H9 (cell line): ENCODE measurements at regions not wholly inside any gene's neighbourhood (a gene's known extent, or its start where the extent isn't known, plus 50 kb on each side); places are given as distances from the start of the nearest gene placed in this dataset.

ENCODE experiments used
- DNase-seq: peaks from one replicate; pipeline ENCODE4 v3.0.0-alpha.2; 2017
- H2AFZ ChIP-seq: one replicate; pipeline ENCODE4 v1.6.1; 2013; ENCODE audit warnings: mild to moderate bottlenecking, low read length, control low read depth, moderate library complexity
- H2AK5ac ChIP-seq: 2 replicates; pipeline ENCODE4 v1.6.1; 2013; ENCODE audit warnings: low read length, control low read depth, mixed read lengths; ENCODE audit not compliant: insufficient read length
- H2BK120ac ChIP-seq: one replicate; pipeline ENCODE4 v1.6.1; 2013; ENCODE audit warnings: low read depth, mild to moderate bottlenecking, low read length, control low read depth, inconsistent platforms; ENCODE audit not compliant: poor library complexity, severe bottlenecking
- H2BK12ac ChIP-seq: 2 replicates; pipeline ENCODE4 v1.6.1; 2013; ENCODE audit warnings: low read length, control low read depth, mixed read lengths, low read depth; ENCODE audit not compliant: insufficient read length
- H2BK15ac ChIP-seq: 2 replicates; pipeline ENCODE4 v1.6.1; 2013; ENCODE audit warnings: low read depth, low read length, control low read depth
- H2BK20ac ChIP-seq: one replicate; pipeline ENCODE4 v1.6.1; 2013; ENCODE audit warnings: low read depth, mild to moderate bottlenecking, low read length, control low read depth, inconsistent platforms; ENCODE audit not compliant: poor library complexity, severe bottlenecking
- H2BK5ac ChIP-seq: 2 replicates; pipeline ENCODE4 v1.6.1; 2013; ENCODE audit warnings: low read length, control low read depth, mixed read lengths; ENCODE audit not compliant: insufficient read length
- H3K14ac ChIP-seq: 2 replicates; pipeline ENCODE4 v1.6.1; 2013; ENCODE audit warnings: low read length, control low read depth; ENCODE audit not compliant: insufficient read depth
- H3K18ac ChIP-seq: 2 replicates; pipeline ENCODE4 v1.6.1; 2013; ENCODE audit warnings: low read depth, mild to moderate bottlenecking, mixed read lengths, low read length, control low read depth; ENCODE audit not compliant: insufficient read length
- H3K23ac ChIP-seq: 2 replicates; pipeline ENCODE4 v1.6.1; 2013; ENCODE audit warnings: low read length, control low read depth, mixed read lengths, low read depth; ENCODE audit not compliant: insufficient read length
- H3K23me2 ChIP-seq: 2 replicates; pipeline ENCODE4 v1.6.1; 2013; ENCODE audit warnings: low read depth, mild to moderate bottlenecking, mixed read lengths, low read length, control low read depth; ENCODE audit not compliant: insufficient read length, poor library complexity, severe bottlenecking
- H3K27ac ChIP-seq: 2 replicates; pipeline ENCODE4 v1.5.1; 2013; ENCODE audit warnings: low read length, control low read depth, mixed read lengths, low read depth; ENCODE audit not compliant: insufficient read length
- H3K27me3 ChIP-seq: 2 replicates; pipeline ENCODE4 v1.6.1; 2013; ENCODE audit warnings: low read length, control low read depth, inconsistent platforms; ENCODE audit not compliant: insufficient read depth
- H3K4ac ChIP-seq: 2 replicates; pipeline ENCODE4 v1.6.1; 2013; ENCODE audit warnings: low read depth, mild to moderate bottlenecking, control low read depth, inconsistent platforms, low read length, moderate library complexity
- H3K4me1 ChIP-seq: 2 replicates; pipeline ENCODE4 v1.6.1; 2013; ENCODE audit warnings: low read length, control low read depth, inconsistent platforms; ENCODE audit not compliant: insufficient read depth
- H3K4me2 ChIP-seq: 2 replicates; pipeline ENCODE4 v1.6.1; 2013; ENCODE audit warnings: low read length, control low read depth, mixed read lengths; ENCODE audit not compliant: insufficient read length, insufficient read depth
- H3K56ac ChIP-seq: 2 replicates; pipeline ENCODE4 v1.6.1; 2013; ENCODE audit warnings: low read depth, mild to moderate bottlenecking, mixed read lengths, low read length, control low read depth; ENCODE audit not compliant: insufficient read length
- H3K79me1 ChIP-seq: 2 replicates; pipeline ENCODE4 v1.6.1; 2013; ENCODE audit warnings: low read depth, mild to moderate bottlenecking, moderate library complexity, low read length, control low read depth, inconsistent platforms; ENCODE audit not compliant: insufficient read depth, poor library complexity, severe bottlenecking
- H3K79me2 ChIP-seq: 2 replicates; pipeline ENCODE4 v1.6.1; 2013; ENCODE audit warnings: low read length, control low read depth, inconsistent platforms; ENCODE audit not compliant: insufficient read depth
- H3K9ac ChIP-seq: 2 replicates; pipeline ENCODE4 v1.6.1; 2013; ENCODE audit warnings: low read length, control low read depth, mixed read lengths; ENCODE audit not compliant: insufficient read length; ENCODE audit errors: extremely low read depth
- H3K9me3 ChIP-seq: one replicate; pipeline ENCODE4 v1.6.1; 2013; ENCODE audit warnings: low read depth, low read length, inconsistent platforms; ENCODE audit not compliant: control insufficient read depth
- H3T11ph ChIP-seq: one replicate; pipeline ENCODE4 v1.6.1; 2013; ENCODE audit warnings: mild to moderate bottlenecking, low read length, control low read depth, inconsistent platforms
- H4K20me1 ChIP-seq: one replicate; pipeline ENCODE4 v1.6.1; 2013; ENCODE audit not compliant: control insufficient read depth, insufficient read length, insufficient read depth
- H4K5ac ChIP-seq: 2 replicates; pipeline ENCODE4 v1.6.1; 2013; ENCODE audit warnings: low read depth, mild to moderate bottlenecking, mixed read lengths, low read length, control low read depth; ENCODE audit not compliant: insufficient read length
- H4K8ac ChIP-seq: replicated peaks from 2 replicates; pipeline ENCODE4 v1.6.1; 2013; ENCODE audit warnings: low read length, control low read depth, mixed read lengths, low read depth; ENCODE audit not compliant: insufficient read length
- H4K91ac ChIP-seq: 2 replicates; pipeline ENCODE4 v1.6.1; 2013; ENCODE audit warnings: low read depth, mild to moderate bottlenecking, moderate library complexity, mixed read lengths, low read length, control low read depth; ENCODE audit not compliant: insufficient read length
- H3K27ac Mint-ChIP-seq, 3 experiments: 2 replicates in 2 of 3; 3 replicates in 1 of 3; pipeline ENCODE4 v1.8.0; 2020 to 2021; ENCODE audit warnings: mixed read lengths in 3 of 3, mild to moderate bottlenecking in 1 of 3, moderate library complexity in 1 of 3
- H3K27me3 Mint-ChIP-seq: 2 replicates; pipeline ENCODE4 v1.8.0; 2021; ENCODE audit warnings: low read depth, mild to moderate bottlenecking, moderate library complexity, mixed read lengths
- H3K36me3 Mint-ChIP-seq, 3 experiments: 2 replicates in 2 of 3; 3 replicates in 1 of 3; pipeline ENCODE4 v1.8.0; 2020 to 2021; ENCODE audit warnings: low read depth in 3 of 3, mixed read lengths in 3 of 3; ENCODE audit not compliant: insufficient read depth in 1 of 3
- H3K4me1 Mint-ChIP-seq, 2 experiments: 2 replicates each; pipeline ENCODE4 v1.8.0; 2020; ENCODE audit warnings: mixed read lengths in 2 of 2
- H3K4me3 Mint-ChIP-seq, 2 experiments: 2 replicates in 1 of 2; 3 replicates in 1 of 2; pipeline ENCODE4 v1.8.0; 2020 to 2021; ENCODE audit warnings: mild to moderate bottlenecking in 2 of 2, mixed read lengths in 2 of 2, moderate library complexity in 1 of 2
- H3K9me3 Mint-ChIP-seq, 2 experiments: 2 replicates in 1 of 2; 3 replicates in 1 of 2; pipeline ENCODE4 v1.8.0; 2020; ENCODE audit warnings: mild to moderate bottlenecking in 2 of 2, mixed read lengths in 2 of 2, moderate library complexity in 1 of 2
- CTCF ChIP-seq: fragments of 200-600 bp; sonication (generic); conservative IDR thresholded peaks from 3 replicates; pipeline ENCODE4 v1.8.0; 2021; ENCODE audit warnings: antibody characterized with exemption, mild to moderate bottlenecking
- WGBS: extraction: QIAGEN DNeasy Blood & Tissue Kit; methylation state at CpG from one replicate; pipeline ENCODE4 v1.1.7; 2013; ENCODE audit warnings: missing lambda C conversion rate, low lambda C conversion rate, mixed read lengths; ENCODE audit not compliant: insufficient read length; ENCODE audit errors: extremely low coverage; 5-methylcytosine and 5-hydroxymethylcytosine counted together

GRCh38 chr6:146917979-146918378, 286.2 kb upstream of the STXBP5 start:
- DNase-seq: no peak
- Histone ChIP-seq H4K8ac (no peak overlapping the region), H3T11ph (no peak overlapping the region), H3K23me2 (no peaks in the 10 kb centered on the region), H3K23ac (no peak overlapping the region), H2BK15ac (no peak overlapping the region), H3K4me1 (peaks cover 8% of the 10 kb centered on the region), H3K27ac (no peak overlapping the region), H3K56ac (no peak overlapping the region), H3K9me3 (no peaks in the 10 kb centered on the region), H3K18ac (no peak overlapping the region), H2BK5ac (no peak overlapping the region), H4K5ac (no peak overlapping the region), H3K79me1 (no peaks in the 10 kb centered on the region), H3K4me2 (no peak overlapping the region), H3K27me3 (no peaks in the 10 kb centered on the region), H4K91ac (no peak overlapping the region), H2AFZ (no peak overlapping the region), H2BK12ac (no peak overlapping the region), H3K9ac (no peak overlapping the region), H2AK5ac (no peak overlapping the region), H3K79me2 (no peaks in the 10 kb centered on the region), H3K4ac (no peak overlapping the region), H2BK120ac (no peak overlapping the region), H4K20me1 (no peaks in the 10 kb centered on the region), H2BK20ac (no peak overlapping the region), H3K14ac (no peak overlapping the region)
- H3K27ac Mint-ChIP-seq: no peak overlapping the region
- no peak for TF ChIP-seq CTCF
- peaks cover 12 to 19% of the 10 kb centered on the region in 2 experiments for H3K4me1 Mint-ChIP-seq
- WGBS: no CpG with 5 or more reads among the region's 1 CpG
- H3K36me3 Mint-ChIP-seq: no peaks in the 10 kb centered on the region
- H3K27me3 Mint-ChIP-seq: no peaks in the 10 kb centered on the region; the same call in 1 of the 2 replicates
- no peak overlapping the region for H3K4me3 Mint-ChIP-seq
- H3K9me3 Mint-ChIP-seq: no peaks in the 10 kb centered on the region
